ENCODE measurements at regions not wholly inside any gene's neighbourhood (a gene's known extent, or its start where the extent isn't known, plus 50 kb on each side); places are given as distances from the start of the nearest gene placed in this dataset.

DNA sequence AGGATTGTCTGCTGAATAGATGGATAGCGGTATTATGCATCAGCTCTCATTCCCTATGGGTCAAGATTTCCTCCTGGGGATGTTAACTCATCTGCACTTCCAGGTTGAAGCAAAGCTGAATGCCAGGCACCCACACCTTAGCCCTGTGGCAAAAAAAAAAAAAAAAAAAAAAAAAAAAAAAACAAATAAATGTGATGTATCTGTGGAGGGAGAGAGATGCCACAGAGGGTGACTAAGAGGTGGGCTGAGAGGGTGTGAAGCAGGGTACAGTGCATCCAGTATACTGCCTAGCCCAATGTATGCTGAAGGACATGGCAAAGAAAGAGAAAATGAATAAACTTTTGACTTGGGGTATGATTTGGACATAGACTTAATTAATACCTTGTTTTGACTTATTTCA lies 91.4 kb downstream of the COPS8 start:
- no peak for TF ChIP-seq POLR2A (IDR thresholded peaks at IDR 0.05)
- TF ChIP-seq, protein P1, sequence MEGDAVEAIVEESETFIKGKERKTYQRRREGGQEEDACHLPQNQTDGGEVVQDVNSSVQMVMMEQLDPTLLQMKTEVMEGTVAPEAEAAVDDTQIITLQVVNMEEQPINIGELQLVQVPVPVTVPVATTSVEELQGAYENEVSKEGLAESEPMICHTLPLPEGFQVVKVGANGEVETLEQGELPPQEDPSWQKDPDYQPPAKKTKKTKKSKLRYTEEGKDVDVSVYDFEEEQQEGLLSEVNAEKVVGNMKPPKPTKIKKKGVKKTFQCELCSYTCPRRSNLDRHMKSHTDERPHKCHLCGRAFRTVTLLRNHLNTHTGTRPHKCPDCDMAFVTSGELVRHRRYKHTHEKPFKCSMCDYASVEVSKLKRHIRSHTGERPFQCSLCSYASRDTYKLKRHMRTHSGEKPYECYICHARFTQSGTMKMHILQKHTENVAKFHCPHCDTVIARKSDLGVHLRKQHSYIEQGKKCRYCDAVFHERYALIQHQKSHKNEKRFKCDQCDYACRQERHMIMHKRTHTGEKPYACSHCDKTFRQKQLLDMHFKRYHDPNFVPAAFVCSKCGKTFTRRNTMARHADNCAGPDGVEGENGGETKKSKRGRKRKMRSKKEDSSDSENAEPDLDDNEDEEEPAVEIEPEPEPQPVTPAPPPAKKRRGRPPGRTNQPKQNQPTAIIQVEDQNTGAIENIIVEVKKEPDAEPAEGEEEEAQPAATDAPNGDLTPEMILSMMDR (IDR thresholded peaks at IDR 0.05): no peak

All from ovary (tissue), 3 donors.